Suprapubic skin (tissue), 4 donors: ENCODE measurements at regions not wholly inside any gene's neighbourhood (a gene's known extent, or its start where the extent isn't known, plus 50 kb on each side); places are given as distances from the start of the nearest gene placed in this dataset.
A peak's percentile ranks its signal among the peaks of the same experiment; 100 is the strongest.

Experiments
- DNase-seq, 2 donors: peaks; one replicate each; pipeline ENCODE4 v3.0.0-alpha.2; 2019; ENCODE audit warnings: low spot score in 2 of 2
- H3K27ac ChIP-seq: fragments of 200-600 bp; sonication (generic); one replicate; pipeline ENCODE4 v1.5.1; 2019
- H3K27me3 ChIP-seq: fragments of 200-600 bp; sonication (generic); one replicate; pipeline ENCODE4 v1.5.1; 2019
- H3K36me3 ChIP-seq: fragments of 200-600 bp; sonication (generic); one replicate; pipeline ENCODE4 v1.5.1; 2019
- H3K4me1 ChIP-seq: fragments of 200-600 bp; sonication (generic); one replicate; pipeline ENCODE4 v1.5.1; 2019
- H3K4me3 ChIP-seq: fragments of 200-600 bp; sonication (generic); one replicate; pipeline ENCODE4 v1.5.1; 2019; ENCODE audit warnings: mild to moderate bottlenecking
- H3K9me3 ChIP-seq: fragments of 200-600 bp; sonication (generic); one replicate; pipeline ENCODE4 v1.5.1; 2019
- EP300 ChIP-seq: sonication (generic); formaldehyde crosslinking; IDR thresholded peaks from one replicate; pipeline ENCODE4 v1.6.1; 2017; ENCODE audit warnings: antibody characterized with exemption
- POLR2A ChIP-seq, 2 donors: fragments of 450-650 bp; IDR thresholded peaks; one replicate each; pipeline ENCODE4 v1.6.1; 2017; ENCODE audit warnings: antibody characterized with exemption in 2 of 2, mild to moderate bottlenecking in 2 of 2, moderate library complexity in 2 of 2
- POLR2AphosphoS5 ChIP-seq, 3 donors: sonication (generic); formaldehyde crosslinking; IDR thresholded peaks; one replicate each; pipeline ENCODE4 v1.6.1; 2017; ENCODE audit warnings: antibody characterized with exemption in 3 of 3
- WGBS: methylation state at CpG from one replicate; pipeline ENCODE4 v1.1.5; 2018; 5-methylcytosine and 5-hydroxymethylcytosine counted together
- TF ChIP-seq, protein P1 (sequence below), 2 donors: fragments of 200-600 bp in 1 of 2; fragments of 450-650 bp in 1 of 2; sonication (generic) in 1 of 2; IDR thresholded peaks; one replicate each; pipeline ENCODE4 v1.5.1; 2016 to 2019; ENCODE audit warnings: antibody characterized with exemption in 2 of 2, mild to moderate bottlenecking in 1 of 2, moderate library complexity in 1 of 2

DNA sequence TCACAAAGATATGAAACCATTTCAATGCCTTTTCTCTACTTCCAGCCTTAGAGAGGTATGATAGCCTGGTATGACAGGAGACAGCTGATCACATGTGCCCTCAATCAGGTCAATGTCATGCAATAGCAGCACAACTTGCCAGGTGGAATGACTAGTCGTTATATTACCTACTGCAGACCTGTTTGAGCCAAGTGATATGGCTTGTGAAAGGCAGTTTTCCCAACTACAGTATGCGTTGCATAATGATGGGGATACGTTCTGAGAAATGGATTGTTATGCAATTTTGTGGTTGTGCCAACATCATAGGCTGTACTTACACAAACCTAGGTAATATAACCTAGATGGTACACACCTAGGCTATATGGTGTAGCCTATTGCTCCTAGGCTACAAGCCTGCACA lies 262.8 kb downstream of the ICOS start:
- Histone ChIP-seq H3K27ac (no peak overlapping the region), H3K36me3 (no peaks in the 10 kb centered on the region), H3K4me1 (no peaks in the 10 kb centered on the region), H3K4me3 (no peak overlapping the region), H3K9me3 (no peaks in the 10 kb centered on the region), H3K27me3 (no peaks in the 10 kb centered on the region)
- DNase-seq = no peak
- TF ChIP-seq POLR2A (IDR thresholded peaks at IDR 0.05) (no peak), EP300 (no peak), POLR2AphosphoS5 (IDR thresholded peaks at IDR 0.05) (peak in 2 of 3 donors; percentile 47 to 62)
- TF ChIP-seq, protein P1, sequence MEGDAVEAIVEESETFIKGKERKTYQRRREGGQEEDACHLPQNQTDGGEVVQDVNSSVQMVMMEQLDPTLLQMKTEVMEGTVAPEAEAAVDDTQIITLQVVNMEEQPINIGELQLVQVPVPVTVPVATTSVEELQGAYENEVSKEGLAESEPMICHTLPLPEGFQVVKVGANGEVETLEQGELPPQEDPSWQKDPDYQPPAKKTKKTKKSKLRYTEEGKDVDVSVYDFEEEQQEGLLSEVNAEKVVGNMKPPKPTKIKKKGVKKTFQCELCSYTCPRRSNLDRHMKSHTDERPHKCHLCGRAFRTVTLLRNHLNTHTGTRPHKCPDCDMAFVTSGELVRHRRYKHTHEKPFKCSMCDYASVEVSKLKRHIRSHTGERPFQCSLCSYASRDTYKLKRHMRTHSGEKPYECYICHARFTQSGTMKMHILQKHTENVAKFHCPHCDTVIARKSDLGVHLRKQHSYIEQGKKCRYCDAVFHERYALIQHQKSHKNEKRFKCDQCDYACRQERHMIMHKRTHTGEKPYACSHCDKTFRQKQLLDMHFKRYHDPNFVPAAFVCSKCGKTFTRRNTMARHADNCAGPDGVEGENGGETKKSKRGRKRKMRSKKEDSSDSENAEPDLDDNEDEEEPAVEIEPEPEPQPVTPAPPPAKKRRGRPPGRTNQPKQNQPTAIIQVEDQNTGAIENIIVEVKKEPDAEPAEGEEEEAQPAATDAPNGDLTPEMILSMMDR (IDR thresholded peaks at IDR 0.05) = no peak
- 34% methylated on average over 3 of the region's 3 CpGs for WGBS

DNA sequence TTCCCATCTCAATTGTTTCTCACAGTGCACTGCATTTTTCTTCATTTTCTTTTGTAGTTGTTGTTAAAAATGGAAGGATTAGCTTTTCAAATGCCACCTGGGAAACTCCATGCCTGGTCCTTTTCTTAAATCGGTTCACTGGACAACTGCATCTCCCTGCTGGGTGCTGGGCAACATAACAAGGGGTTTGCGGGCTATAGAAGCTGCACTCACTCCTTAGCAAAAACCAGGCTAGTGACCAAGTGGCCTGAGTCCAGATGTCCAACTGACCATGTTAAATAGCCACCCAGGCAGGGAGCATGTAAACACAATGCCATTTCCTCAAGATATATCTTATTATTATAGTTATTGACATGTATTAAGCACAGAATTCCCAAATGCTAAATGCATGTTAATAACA lies 264.9 kb downstream of the ICOS start:
- H3K9me3 ChIP-seq = no peaks in the 10 kb centered on the region
- peaks cover 6% of the 10 kb centered on the region for H3K27me3 ChIP-seq
- WGBS = 82% methylated on average over 2 of the region's 2 CpGs
- DNase-seq = no peak
- no peaks in the 10 kb centered on the region for H3K4me1 ChIP-seq
- no peak overlapping the region for H3K27ac ChIP-seq
- H3K36me3 ChIP-seq = no peaks in the 10 kb centered on the region
- no peak overlapping the region for H3K4me3 ChIP-seq
- no peak for TF ChIP-seq POLR2A (IDR thresholded peaks at IDR 0.05)
- TF ChIP-seq, protein P1 (IDR thresholded peaks at IDR 0.05) = no peak
- TF ChIP-seq POLR2AphosphoS5 (IDR thresholded peaks at IDR 0.05) = no peak
- TF ChIP-seq EP300 = no peak

DNA sequence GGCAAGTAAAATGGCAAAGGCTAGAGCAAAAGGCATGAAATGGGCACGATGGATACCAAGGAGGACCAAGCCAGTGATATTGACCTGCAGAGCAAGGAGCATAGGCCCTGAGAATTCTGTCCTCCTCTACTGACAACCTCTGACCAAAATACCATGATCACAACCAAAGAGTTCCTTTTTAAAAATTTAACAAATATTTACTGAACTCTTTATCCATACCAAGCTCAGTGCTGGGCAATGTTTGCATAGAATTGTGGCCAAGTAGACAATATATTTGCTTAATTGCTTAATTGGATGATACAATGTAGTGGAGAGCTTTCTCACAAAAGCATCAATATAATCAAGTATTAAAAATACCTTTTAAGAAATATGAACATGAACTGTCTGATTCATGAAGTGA lies 265.7 kb downstream of the ICOS start:
- 90% methylated on average over 1 of the region's 1 CpG for WGBS
- Histone ChIP-seq H3K27ac (no peak overlapping the region), H3K4me3 (no peak overlapping the region), H3K4me1 (no peaks in the 10 kb centered on the region), H3K36me3 (no peaks in the 10 kb centered on the region), H3K9me3 (no peaks in the 10 kb centered on the region), H3K27me3 (peaks cover 9% of the 10 kb centered on the region)
- no peak for DNase-seq
- no peak for TF ChIP-seq POLR2AphosphoS5 (IDR thresholded peaks at IDR 0.05)
- no peak for TF ChIP-seq EP300
- TF ChIP-seq, protein P1 (IDR thresholded peaks at IDR 0.05) = no peak
- no peak for TF ChIP-seq POLR2A (IDR thresholded peaks at IDR 0.05)

DNA sequence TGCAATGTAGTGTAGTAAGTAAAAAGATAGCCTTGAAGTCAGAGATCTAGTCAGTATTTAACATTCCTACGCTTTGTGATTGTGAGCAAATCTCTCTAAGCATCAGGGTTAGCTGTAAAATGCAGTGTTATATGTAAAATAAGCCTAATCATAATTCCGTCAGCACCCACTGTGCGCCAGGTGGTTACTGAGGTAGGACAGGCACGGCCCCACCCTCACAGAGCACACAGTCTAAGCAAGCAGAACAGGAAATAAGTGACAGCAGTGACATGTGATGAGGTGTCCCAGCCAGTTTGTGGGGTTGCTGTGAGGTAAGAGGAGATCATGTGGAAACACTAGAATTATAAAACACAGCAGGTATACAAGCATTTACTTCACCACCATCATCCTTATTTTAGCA lies 267.1 kb downstream of the ICOS start:
- H3K27me3 ChIP-seq = peaks cover 9% of the 10 kb centered on the region
- H3K4me3 ChIP-seq = no peak overlapping the region
- WGBS = 78% methylated on average over 4 of the region's 4 CpGs
- H3K9me3 ChIP-seq = no peaks in the 10 kb centered on the region
- TF ChIP-seq POLR2AphosphoS5 (IDR thresholded peaks at IDR 0.05) (no peak), POLR2A (IDR thresholded peaks at IDR 0.05) (no peak)
- no peak for DNase-seq
- H3K27ac ChIP-seq = no peak overlapping the region
- H3K4me1 ChIP-seq = no peaks in the 10 kb centered on the region
- no peaks in the 10 kb centered on the region for H3K36me3 ChIP-seq

DNA sequence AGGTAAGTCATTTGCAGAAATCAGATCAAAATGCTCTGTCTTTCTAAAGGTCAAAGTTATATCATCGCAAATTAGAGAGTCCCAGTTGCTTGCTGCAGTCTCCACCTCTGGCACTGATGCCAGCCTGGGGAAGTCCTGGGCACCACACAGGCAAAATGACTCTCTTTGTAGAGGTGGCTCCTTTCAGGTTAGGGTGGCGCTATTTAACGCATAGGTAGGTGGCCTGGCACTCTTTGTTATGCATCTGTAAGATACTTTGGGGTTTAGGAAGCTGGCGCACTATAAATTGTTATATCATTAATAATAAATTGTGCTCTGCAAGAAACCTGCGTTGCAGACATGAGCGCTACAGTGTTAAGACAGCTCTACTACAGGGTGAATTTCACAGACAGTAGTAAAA lies 268.5 kb downstream of the ICOS start:
- DNase-seq = no peak

More for the DNA sequence above, 268.5 kb downstream of the ICOS start:
- Histone ChIP-seq H3K27me3 (peaks cover 9% of the 10 kb centered on the region), H3K4me1 (no peaks in the 10 kb centered on the region), H3K36me3 (no peaks in the 10 kb centered on the region), H3K9me3 (no peaks in the 10 kb centered on the region), H3K27ac (no peak overlapping the region), H3K4me3 (no peak overlapping the region)
- no peak for TF ChIP-seq EP300
- TF ChIP-seq POLR2A (IDR thresholded peaks at IDR 0.05) = no peak
- TF ChIP-seq, protein P1 (IDR thresholded peaks at IDR 0.05) = no peak
- TF ChIP-seq POLR2AphosphoS5 (IDR thresholded peaks at IDR 0.05) = no peak
- WGBS = 69% methylated on average over 6 of the region's 6 CpGs
